ENCODE measurements at regions not wholly inside any gene's neighbourhood (a gene's known extent, or its start where the extent isn't known, plus 50 kb on each side); places are given as distances from the start of the nearest gene placed in this dataset.

DNA sequence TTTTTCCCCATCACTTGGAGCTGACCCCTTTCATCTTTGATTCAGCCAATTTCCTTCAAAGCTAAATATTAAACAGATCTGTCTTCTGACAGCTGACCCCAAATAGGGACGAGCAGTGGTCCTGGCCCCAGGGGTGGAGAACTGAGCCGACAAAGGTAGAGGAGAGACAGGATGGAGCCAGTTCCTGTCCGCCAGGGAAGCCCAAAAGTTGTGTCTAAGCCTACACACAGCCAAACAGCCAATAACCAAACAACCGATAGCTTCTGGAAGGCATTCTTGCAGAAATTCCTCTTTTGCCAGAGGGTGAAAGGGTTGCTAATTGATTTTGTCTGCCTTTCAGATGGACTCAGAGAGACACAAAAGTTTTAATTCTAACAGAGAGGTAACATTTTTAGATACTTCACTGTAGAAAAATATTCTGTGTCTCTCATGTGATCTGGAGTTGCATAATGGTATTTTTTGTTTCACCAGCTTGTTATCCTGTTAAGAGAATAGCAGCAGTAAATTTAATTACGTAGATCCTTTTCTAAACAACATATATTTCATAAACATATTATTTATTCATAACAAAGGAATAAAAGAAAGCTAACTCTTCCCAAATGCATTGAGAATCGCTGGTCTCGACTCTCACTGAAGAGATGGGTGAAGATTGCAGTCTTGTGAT is 161.7 kb upstream of the LYZL1 start:
- H3K9me3 ChIP-seq: no peaks in the 10 kb centered on the region
- TF ChIP-seq, protein P1, sequence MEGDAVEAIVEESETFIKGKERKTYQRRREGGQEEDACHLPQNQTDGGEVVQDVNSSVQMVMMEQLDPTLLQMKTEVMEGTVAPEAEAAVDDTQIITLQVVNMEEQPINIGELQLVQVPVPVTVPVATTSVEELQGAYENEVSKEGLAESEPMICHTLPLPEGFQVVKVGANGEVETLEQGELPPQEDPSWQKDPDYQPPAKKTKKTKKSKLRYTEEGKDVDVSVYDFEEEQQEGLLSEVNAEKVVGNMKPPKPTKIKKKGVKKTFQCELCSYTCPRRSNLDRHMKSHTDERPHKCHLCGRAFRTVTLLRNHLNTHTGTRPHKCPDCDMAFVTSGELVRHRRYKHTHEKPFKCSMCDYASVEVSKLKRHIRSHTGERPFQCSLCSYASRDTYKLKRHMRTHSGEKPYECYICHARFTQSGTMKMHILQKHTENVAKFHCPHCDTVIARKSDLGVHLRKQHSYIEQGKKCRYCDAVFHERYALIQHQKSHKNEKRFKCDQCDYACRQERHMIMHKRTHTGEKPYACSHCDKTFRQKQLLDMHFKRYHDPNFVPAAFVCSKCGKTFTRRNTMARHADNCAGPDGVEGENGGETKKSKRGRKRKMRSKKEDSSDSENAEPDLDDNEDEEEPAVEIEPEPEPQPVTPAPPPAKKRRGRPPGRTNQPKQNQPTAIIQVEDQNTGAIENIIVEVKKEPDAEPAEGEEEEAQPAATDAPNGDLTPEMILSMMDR (IDR thresholded peaks at IDR 0.05): no peak
- H3K36me3 ChIP-seq: no peaks in the 10 kb centered on the region
- no peak for DNase-seq
- H3K4me1 ChIP-seq: peaks cover 0 to 8% (median 3%) of the 10 kb centered on the region in 4 donors
- H3K27ac ChIP-seq: no peak overlapping the region
- H3K27me3 ChIP-seq: no peaks in the 10 kb centered on the region
- no peak overlapping the region for H3K4me3 ChIP-seq
- intact Hi-C loops (cut with DNase I; ENCODE audit: low total_unique reads): no loop called here

DNA sequence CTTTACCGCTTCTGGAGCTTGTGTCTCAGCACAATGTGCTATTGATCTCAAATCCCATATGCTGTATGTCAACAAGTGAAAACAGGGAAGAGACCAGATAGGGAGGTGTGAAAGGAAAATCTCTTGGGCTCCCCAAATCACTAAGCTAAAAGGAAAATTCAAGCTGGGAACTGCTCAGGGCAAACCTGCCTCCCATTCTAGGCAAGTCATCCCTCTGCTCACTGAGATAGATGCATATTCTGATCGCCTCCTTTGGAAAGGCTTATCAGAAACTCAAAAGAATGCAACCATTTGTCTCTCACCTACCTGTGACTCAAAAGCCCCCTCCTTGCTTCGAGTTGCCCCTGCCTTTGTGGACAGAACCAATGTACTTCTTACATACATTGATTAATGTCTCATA is 161.1 kb upstream of the LYZL1 start:
- no peak overlapping the region for H3K4me3 ChIP-seq
- no peaks in the 10 kb centered on the region for H3K9me3 ChIP-seq
- no peak for DNase-seq
- H3K36me3 ChIP-seq: no peaks in the 10 kb centered on the region
- intact Hi-C loops (cut with DNase I; ENCODE audit: low total_unique reads): no loop called here
- H3K27ac ChIP-seq: no peak overlapping the region
- peaks cover 0 to 14% (median 7%) of the 10 kb centered on the region in 4 donors for H3K4me1 ChIP-seq
- TF ChIP-seq, protein P1 (IDR thresholded peaks at IDR 0.05): no peak
- no peaks in the 10 kb centered on the region for H3K27me3 ChIP-seq

DNA sequence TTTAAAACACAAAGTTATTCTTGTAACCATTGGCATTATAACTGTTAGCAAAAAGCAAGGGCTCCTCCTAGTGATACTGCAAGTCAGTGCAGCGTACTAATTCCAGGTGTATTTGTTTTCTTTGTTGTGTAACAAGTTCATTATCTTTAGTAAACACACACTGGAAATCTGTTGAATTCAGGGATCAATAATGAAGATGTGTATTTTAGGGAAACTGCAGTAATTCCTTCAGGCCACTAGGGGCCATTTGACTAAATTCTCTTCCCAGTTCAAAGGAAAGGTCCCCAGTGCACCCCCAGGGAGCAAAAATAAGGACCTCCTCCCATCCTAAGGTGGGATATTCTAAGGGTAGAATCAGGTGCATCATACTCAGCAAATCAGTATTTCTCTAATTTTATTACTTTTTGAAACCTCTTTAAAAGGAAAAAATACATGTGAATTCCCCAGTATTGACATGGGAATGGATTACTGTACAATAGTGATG is 158.6 kb upstream of the LYZL1 start:
- DNase-seq: no peak
- intact Hi-C loops (cut with DNase I; ENCODE audit: low total_unique reads): no loop called here

DNA sequence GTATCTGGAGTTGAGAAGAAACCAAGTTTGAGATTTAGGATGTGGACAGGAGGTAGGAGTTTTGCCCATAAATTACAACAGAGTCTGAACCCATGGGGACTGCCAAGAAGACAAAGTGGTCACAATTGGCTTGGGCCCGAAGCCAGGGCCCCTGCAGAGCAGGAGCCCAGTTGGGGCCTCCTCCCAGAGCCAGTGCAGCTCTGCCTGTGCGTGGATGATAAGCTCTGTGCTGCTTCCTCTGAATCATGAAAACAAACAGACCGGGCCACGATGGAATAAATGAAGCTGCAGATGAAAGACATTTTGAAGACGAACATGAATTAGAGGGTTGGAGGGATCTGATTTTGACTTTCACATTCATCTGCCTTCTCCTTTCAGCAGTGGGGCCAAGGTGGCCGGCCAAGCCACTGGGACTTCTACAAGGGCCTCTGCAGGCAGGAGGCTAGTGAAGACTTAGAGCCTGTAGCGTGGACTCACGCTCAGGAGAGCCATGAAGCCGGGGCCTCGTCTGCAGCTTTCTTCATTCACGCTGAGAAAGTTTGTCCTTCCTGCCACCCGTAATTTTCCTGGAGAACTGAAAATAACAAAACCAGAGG is 156.8 kb upstream of the LYZL1 start:
- peak in 1 of 2 donors; percentile 33 for DNase-seq

More for the DNA sequence above, 158.6 kb upstream of the LYZL1 start:
- TF ChIP-seq, protein P1 (IDR thresholded peaks at IDR 0.05): peak; percentile 48 to 55
- Histone ChIP-seq H3K36me3 (no peaks in the 10 kb centered on the region), H3K4me3 (no peak overlapping the region), H3K9me3 (no peaks in the 10 kb centered on the region), H3K27me3 (no peaks in the 10 kb centered on the region), H3K4me1 (peaks cover 0 to 23% (median 11%) of the 10 kb centered on the region in 4 donors), H3K27ac (no peak overlapping the region)

DNA sequence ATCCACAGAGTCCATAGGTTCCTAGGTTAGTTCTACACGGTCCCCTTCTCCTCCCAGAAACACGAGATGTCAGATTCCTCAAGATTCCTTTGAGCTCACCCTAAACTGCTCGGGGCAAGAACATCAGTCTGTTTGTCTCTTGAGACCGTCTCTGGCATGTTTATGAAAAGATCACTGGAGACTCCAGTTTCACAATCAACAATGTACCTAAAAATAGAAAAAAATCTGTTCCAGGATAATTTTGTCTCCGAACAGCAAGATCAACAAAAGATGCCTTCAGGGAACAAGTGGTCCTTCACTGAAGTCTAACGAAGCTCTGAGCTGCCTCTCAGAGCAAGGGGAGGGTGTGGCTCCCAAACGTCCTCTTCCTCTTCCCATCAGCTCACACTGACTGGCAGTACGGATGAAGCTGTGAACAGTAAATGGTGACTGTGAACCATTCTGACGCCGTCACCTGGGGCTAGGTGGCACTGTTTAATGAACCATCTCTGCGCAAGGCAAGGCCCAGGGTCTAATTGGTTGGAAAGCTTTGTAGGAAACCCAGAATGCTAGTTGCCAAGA is 156.2 kb upstream of the LYZL1 start:
- H3K4me1 ChIP-seq: peaks cover 0 to 23% (median 11%) of the 10 kb centered on the region in 4 donors
- H3K27me3 ChIP-seq: no peaks in the 10 kb centered on the region
- H3K4me3 ChIP-seq: no peak overlapping the region
- TF ChIP-seq, protein P1 (IDR thresholded peaks at IDR 0.05): no peak
- no peaks in the 10 kb centered on the region for H3K9me3 ChIP-seq
- DNase-seq: no peak
- H3K36me3 ChIP-seq: no peaks in the 10 kb centered on the region
- intact Hi-C loops (cut with DNase I; ENCODE audit: low total_unique reads): no loop called here
- peak overlapping the region; percentile 7 to 47 for H3K27ac ChIP-seq

More for the DNA sequence above, 156.8 kb upstream of the LYZL1 start:
- Histone ChIP-seq H3K4me1 (peaks cover 0 to 23% (median 11%) of the 10 kb centered on the region in 4 donors), H3K27me3 (no peaks in the 10 kb centered on the region), H3K9me3 (no peaks in the 10 kb centered on the region), H3K4me3 (no peak overlapping the region), H3K27ac (peak overlapping the region; percentile 7 to 47), H3K36me3 (no peaks in the 10 kb centered on the region)
- TF ChIP-seq, protein P1 (IDR thresholded peaks at IDR 0.05): no peak
- intact Hi-C loops (cut with DNase I; ENCODE audit: low total_unique reads): no loop called here
